Memory B cell (primary cell): ENCODE measurements at regions not wholly inside any gene's neighbourhood (a gene's known extent, or its start where the extent isn't known, plus 50 kb on each side); places are given as distances from the start of the nearest gene placed in this dataset.

Experiments used
- ATAC-seq: fragments of 150-1000 bp; cut with Tn5 transposase; 2 replicates; pipeline ENCODE4 v1.10.0; 2021; ENCODE audit warnings: low read depth, mild to moderate bottlenecking, moderate library complexity
- DNase-seq, 2 donors: peaks; one replicate each; pipeline ENCODE4 v3.0.0; 2022; ENCODE audit warnings: low spot score in 2 of 2
- H3K27ac Mint-ChIP-seq: one replicate; pipeline ENCODE4 v1.8.0; 2022; ENCODE audit warnings: mild to moderate bottlenecking, moderate library complexity, mixed read lengths
- H3K27me3 Mint-ChIP-seq: one replicate; pipeline ENCODE4 v1.8.0; 2022; ENCODE audit warnings: mixed read lengths
- H3K36me3 Mint-ChIP-seq: one replicate; pipeline ENCODE4 v1.8.0; 2022; ENCODE audit warnings: mild to moderate bottlenecking, mixed read lengths
- H3K4me1 Mint-ChIP-seq: one replicate; pipeline ENCODE4 v1.8.0; 2022; ENCODE audit warnings: mixed read lengths
- H3K4me3 Mint-ChIP-seq: one replicate; pipeline ENCODE4 v1.8.0; 2022; ENCODE audit warnings: mild to moderate bottlenecking, moderate library complexity, mixed read lengths
- H3K9me3 Mint-ChIP-seq: one replicate; pipeline ENCODE4 v1.8.0; 2022; ENCODE audit warnings: mixed read lengths

DNA sequence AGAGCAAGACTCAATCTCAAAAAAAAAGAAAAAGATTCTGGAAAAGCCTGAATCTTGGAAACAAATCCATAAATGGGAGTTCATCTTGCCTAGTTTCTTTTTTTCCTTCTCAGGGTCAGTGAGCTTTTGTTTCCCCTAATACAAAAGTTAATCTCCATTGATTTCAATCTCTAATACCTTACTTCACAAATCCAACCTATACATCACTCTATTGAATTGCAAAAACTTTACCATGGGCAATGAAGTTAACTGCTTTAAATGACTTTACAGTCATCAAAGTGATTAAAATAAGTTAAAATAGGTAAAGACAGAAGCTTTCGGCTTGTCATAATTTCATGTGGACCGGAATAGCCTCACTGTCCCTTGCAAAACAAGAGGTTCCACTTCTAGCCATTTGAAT lies 1012.7 kb upstream of the SEL1L start:
- DNase-seq (no peak), ATAC-seq (no peak)
- H3K27ac Mint-ChIP-seq, result no peak overlapping the region
- H3K4me1 Mint-ChIP-seq, result no peaks in the 10 kb centered on the region
- H3K27me3 Mint-ChIP-seq, result no peaks in the 10 kb centered on the region
- H3K9me3 Mint-ChIP-seq, result peaks cover 9% of the 10 kb centered on the region
- H3K4me3 Mint-ChIP-seq, result no peak overlapping the region
- no peaks in the 10 kb centered on the region for H3K36me3 Mint-ChIP-seq

DNA sequence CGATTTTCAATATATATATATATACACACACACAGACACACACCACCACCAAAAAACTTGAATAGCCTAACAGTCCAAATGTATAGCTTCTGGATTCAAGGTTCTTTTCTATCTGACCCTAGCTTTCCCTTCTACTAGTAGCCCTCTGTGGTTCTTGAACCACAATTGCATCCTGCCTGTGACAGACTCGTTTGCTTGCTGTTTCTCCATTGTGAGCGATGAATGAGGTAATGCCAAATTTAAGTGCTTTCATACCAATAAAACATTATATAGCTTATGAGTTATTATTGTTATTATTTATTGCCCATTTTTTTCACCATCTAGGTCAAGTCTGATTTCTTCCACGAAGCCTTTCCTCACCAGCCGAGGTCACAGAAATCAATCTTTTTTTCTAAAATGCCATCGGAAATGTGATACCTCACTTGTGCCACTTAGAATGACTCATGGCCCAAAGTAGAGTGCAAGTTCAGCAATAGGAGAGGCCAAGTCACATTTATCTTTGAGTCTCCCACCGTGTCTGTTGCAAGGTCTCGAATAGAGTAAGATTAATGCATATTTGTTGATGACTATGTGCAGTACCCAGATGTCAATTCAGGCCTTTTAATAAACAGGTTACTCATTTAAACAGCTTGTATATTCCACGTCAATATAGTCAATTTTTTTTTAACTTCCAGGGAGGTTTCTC lies 1015.8 kb upstream of the SEL1L start:
- Mint-ChIP-seq H3K27ac (no peak overlapping the region), H3K4me1 (no peaks in the 10 kb centered on the region), H3K9me3 (peaks cover 9% of the 10 kb centered on the region), H3K36me3 (no peaks in the 10 kb centered on the region), H3K27me3 (no peaks in the 10 kb centered on the region), H3K4me3 (no peak overlapping the region)
- no peak for DNase-seq
- ATAC-seq, result no peak

DNA sequence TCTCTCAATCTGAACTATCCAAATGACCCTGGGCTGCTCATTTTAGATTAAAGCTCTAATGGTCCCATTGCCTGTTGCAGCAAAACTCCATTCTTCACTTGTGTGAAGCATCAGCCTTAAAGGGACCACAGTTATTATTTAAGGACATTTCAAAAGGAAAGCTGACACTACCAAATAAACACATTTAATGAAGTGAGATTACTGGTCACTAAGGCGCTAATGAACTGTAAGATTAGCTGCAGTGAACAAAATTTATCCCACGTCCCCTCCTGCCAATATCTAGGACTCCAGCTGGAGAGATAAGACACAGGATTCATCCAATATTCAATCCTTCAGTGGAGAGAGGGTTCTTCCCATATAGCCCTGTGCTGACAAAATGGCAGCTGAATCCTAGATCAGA lies 1029.2 kb upstream of the SEL1L start:
- DNase-seq, result no peak
- H3K9me3 Mint-ChIP-seq, result peaks cover 5% of the 10 kb centered on the region
- H3K4me3 Mint-ChIP-seq, result no peak overlapping the region
- no peaks in the 10 kb centered on the region for H3K36me3 Mint-ChIP-seq
- H3K27me3 Mint-ChIP-seq, result no peaks in the 10 kb centered on the region
- H3K4me1 Mint-ChIP-seq, result no peaks in the 10 kb centered on the region
- no peak for ATAC-seq
- no peak overlapping the region for H3K27ac Mint-ChIP-seq

DNA sequence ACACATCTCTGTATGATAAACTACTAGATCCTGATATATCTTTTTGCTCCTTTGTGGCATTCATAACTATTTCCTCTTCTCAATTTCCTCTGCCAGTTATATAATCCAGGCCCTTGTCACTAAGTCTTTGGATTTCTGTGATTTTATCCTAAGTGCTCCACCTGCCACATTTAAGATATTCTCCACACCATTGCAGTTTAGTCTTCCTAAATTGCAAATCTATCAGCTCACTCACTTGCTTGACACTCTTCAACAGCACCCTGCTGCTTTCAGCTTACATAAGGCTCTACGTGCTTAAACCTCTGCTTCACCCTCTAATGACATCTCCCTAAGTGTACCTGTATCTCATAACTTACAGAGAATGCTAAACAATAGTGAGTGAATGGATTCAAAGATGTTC lies 1032.2 kb upstream of the SEL1L start:
- DNase-seq (no peak), ATAC-seq (no peak)
- Mint-ChIP-seq H3K9me3 (peaks cover 8% of the 10 kb centered on the region), H3K27ac (no peak overlapping the region), H3K4me1 (no peaks in the 10 kb centered on the region), H3K4me3 (no peak overlapping the region), H3K27me3 (no peaks in the 10 kb centered on the region), H3K36me3 (no peaks in the 10 kb centered on the region)

DNA sequence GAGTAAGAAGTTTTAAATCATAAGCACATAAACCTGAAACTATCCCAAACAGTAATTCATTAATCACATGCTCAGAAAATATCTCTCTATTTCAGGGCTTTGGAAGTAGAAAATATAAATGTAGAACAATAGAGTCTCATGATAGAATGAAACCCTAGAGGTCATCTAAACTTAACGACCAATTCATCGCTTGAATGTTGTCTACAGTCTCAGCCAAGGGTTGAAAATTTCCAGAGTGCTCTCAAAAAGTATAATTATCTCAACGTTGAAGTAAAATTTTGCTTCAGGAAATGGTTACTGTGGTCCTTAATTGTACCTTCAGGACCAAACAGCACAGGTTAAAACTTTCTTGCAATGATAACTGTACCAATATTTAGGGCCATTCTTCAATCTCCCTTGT lies 1053.6 kb upstream of the SEL1L start:
- ATAC-seq (no peak), DNase-seq (no peak)
- no peak overlapping the region for H3K27ac Mint-ChIP-seq
- peaks cover 3% of the 10 kb centered on the region for H3K9me3 Mint-ChIP-seq
- H3K4me3 Mint-ChIP-seq, result no peak overlapping the region
- no peaks in the 10 kb centered on the region for H3K4me1 Mint-ChIP-seq
- no peaks in the 10 kb centered on the region for H3K27me3 Mint-ChIP-seq
- no peaks in the 10 kb centered on the region for H3K36me3 Mint-ChIP-seq

DNA sequence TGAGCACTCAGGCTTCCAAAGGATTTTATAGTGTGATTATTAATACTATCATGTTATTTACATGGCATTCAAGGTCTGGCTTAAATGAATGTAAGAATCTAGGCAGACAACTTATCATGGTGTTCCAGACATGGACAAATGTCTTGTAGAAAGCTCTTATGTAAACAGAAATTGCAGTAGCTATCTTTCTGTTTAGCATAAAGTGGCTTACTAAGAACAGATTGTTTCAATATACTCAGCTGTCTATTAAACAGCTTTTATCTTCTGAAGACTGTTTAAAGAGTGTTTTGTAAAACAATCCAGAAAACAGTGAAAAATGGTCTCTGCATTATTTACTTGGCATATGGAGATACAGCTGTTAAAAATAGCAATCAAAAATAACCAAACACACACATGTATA lies 1061.8 kb upstream of the SEL1L start:
- H3K4me3 Mint-ChIP-seq, result no peak overlapping the region
- DNase-seq (no peak), ATAC-seq (no peak)
- no peaks in the 10 kb centered on the region for H3K4me1 Mint-ChIP-seq
- no peaks in the 10 kb centered on the region for H3K27me3 Mint-ChIP-seq
- no peak overlapping the region for H3K27ac Mint-ChIP-seq
- peaks cover 14% of the 10 kb centered on the region for H3K9me3 Mint-ChIP-seq
- H3K36me3 Mint-ChIP-seq, result no peaks in the 10 kb centered on the region

DNA sequence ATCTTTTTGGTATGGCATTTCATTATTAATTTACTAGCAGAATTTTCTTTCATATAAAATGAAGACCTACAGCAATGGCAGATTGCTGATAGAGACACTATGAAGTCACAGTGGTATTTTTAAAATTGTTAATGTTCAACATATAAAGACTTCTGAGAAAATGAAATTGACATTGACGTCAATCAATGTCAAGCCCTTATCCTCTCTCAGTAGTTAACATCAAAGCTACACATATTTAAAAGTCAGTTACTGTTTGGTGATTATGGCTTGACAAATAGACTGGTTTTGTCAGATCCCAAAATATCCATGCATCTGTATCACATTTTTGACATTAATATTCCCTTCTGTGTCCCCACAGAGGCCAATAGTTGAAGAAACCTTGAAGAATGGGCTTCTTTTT lies 1069.1 kb upstream of the SEL1L start:
- H3K9me3 Mint-ChIP-seq, result peaks cover 10% of the 10 kb centered on the region
- H3K36me3 Mint-ChIP-seq, result no peaks in the 10 kb centered on the region
- no peaks in the 10 kb centered on the region for H3K27me3 Mint-ChIP-seq
- H3K4me1 Mint-ChIP-seq, result no peaks in the 10 kb centered on the region
- no peak overlapping the region for H3K27ac Mint-ChIP-seq
- DNase-seq (no peak), ATAC-seq (no peak)
- no peak overlapping the region for H3K4me3 Mint-ChIP-seq

DNA sequence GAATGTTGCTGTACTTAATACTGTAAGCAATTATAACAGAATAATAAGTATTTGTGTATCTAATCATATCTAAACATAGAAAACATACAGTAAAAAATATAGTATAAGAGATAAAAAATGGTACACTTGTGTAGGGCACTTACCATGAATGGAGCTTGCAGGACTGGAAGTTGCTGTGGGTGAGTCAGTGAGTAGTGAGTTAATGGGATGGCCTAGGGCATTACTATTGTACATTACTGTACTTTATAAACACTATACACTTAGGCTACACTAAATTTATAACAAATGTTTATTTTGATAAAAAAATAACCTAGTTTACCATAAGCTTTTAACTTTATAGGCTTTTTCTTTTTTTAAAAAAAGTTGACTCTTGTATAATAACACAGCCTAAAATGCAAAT lies 1071.2 kb upstream of the SEL1L start:
- no peaks in the 10 kb centered on the region for H3K36me3 Mint-ChIP-seq
- H3K4me1 Mint-ChIP-seq, result no peaks in the 10 kb centered on the region
- H3K4me3 Mint-ChIP-seq, result no peak overlapping the region
- H3K27ac Mint-ChIP-seq, result no peak overlapping the region
- ATAC-seq (no peak), DNase-seq (no peak)
- H3K27me3 Mint-ChIP-seq, result no peaks in the 10 kb centered on the region
- H3K9me3 Mint-ChIP-seq, result peaks cover 6% of the 10 kb centered on the region

DNA sequence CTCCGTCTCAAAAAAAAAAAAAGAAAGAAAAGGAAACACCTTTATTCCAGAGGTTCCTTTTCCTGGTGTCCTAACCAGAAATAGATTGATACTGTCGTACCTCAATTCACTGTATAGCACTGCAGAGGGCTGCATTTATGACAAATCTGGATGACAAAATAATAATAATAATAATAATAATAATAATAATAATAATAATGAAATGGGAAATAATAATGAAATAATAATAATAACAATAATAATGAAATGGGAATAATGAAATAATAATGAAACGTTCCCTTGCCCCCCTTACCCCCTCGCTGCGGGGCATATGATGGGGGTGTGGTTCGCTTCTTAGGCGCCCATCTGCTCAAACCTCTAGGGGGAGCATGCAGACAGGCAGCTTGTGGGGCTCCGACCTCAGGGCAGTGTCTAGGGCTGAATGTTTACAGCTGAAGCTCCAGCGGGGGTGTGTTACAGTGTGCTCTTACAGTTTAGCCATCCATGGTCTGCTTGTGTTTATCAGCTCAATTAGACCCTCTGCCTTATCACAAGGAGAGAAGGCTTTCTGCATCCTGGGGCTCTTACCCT lies 1088.3 kb upstream of the SEL1L start:
- ATAC-seq, result no peak
- no peaks in the 10 kb centered on the region for H3K27me3 Mint-ChIP-seq
- no peak overlapping the region for H3K27ac Mint-ChIP-seq

DNA sequence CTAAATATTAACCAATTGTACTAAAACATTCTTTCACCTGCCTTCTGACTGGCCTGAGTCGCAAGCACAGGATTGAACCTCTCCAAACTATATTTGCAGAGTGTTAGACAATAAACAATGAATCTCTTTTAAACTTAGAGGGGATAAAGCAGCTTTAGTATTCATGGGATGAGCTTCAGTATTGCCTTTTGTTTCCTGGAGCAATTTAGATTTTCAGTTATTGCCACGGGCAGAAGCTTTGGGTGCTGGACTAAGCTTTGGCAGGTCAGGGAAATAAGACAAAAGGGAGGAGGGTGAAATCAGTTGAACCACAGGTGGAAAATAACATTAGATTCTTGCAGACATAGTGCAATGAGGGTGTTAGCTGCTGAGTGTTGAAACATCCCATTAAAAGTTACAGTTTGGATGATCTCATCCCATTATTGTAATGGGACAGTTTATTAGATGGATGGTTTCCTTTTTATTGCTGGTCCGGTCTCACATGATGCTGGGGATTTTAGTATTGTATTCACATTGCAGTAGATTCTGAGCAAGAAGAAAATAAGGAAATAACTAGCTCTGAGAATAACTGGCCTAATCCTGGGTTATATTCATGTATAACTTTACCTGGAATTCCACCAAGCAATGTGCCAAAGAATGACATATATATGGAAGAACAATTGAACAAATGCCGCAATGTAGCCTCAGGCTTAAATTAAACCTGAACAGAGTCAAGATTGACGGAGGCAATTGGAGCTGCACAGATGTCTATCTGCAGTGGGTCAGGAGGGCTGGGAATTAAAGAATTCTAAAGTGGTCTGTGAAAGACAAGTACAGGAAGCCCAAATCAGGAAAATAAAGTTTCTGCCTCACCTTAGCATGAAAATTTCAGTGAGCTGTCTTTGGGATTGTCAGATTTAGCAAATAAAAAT lies 1092.8 kb upstream of the SEL1L start:
- no peak overlapping the region for H3K4me3 Mint-ChIP-seq
- no peaks in the 10 kb centered on the region for H3K4me1 Mint-ChIP-seq
- H3K9me3 Mint-ChIP-seq, result peaks cover 4% of the 10 kb centered on the region
- ATAC-seq (no peak), DNase-seq (no peak)
- H3K27me3 Mint-ChIP-seq, result no peaks in the 10 kb centered on the region
- no peak overlapping the region for H3K27ac Mint-ChIP-seq
- H3K36me3 Mint-ChIP-seq, result no peaks in the 10 kb centered on the region

More for the DNA sequence above, 1088.3 kb upstream of the SEL1L start:
- Mint-ChIP-seq H3K4me3 (no peak overlapping the region), H3K36me3 (no peaks in the 10 kb centered on the region), H3K9me3 (peaks cover 4% of the 10 kb centered on the region), H3K4me1 (no peaks in the 10 kb centered on the region)
- DNase-seq, result no peak

DNA sequence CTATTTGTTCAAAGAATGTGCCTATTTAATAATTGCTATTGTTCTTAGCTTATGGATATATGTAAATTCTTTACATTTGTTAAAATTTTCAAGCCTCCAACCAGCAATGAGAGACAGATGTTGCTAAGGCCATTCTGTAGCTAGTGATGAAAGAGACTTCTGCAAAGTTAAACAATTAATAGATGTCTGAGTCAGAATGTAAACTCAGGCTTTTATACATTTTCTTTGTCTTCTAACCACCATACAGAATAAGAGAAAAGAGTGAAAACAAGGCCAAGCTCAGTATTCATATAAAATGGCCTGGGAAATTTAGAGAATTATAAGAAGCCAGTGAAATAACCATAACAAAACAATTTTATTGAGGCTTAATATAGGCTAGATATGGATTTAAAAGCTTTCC lies 1102.3 kb upstream of the SEL1L start:
- DNase-seq, result no peak

DNA sequence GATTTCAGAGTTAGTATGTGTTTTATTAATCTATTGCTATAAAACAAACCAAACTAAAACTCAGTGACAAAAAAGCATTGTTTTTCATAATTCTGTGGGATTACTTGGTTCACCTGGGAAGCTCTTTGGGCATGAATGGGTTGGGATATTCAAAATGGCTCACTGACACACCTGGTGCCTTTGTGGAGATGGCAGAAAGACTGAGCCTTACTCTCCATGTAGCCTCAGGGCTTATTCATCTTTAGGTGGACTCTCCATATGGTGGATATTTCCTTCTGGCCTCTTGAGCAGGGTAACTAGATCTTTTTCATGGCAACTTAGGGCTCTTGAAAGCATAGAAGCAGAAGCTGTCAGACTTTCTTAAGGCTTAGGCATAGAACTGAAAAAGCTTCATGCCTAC lies 1102.8 kb upstream of the SEL1L start:
- Mint-ChIP-seq H3K36me3 (no peaks in the 10 kb centered on the region), H3K4me1 (no peaks in the 10 kb centered on the region), H3K27ac (no peak overlapping the region), H3K27me3 (no peaks in the 10 kb centered on the region), H3K9me3 (peaks cover 8% of the 10 kb centered on the region), H3K4me3 (no peak overlapping the region)
- no peak for ATAC-seq
- no peak for DNase-seq

More for the DNA sequence above, 1102.3 kb upstream of the SEL1L start:
- Mint-ChIP-seq H3K9me3 (peaks cover 8% of the 10 kb centered on the region), H3K4me1 (no peaks in the 10 kb centered on the region), H3K36me3 (no peaks in the 10 kb centered on the region), H3K4me3 (no peak overlapping the region), H3K27ac (no peak overlapping the region), H3K27me3 (no peaks in the 10 kb centered on the region)
- ATAC-seq, result no peak

DNA sequence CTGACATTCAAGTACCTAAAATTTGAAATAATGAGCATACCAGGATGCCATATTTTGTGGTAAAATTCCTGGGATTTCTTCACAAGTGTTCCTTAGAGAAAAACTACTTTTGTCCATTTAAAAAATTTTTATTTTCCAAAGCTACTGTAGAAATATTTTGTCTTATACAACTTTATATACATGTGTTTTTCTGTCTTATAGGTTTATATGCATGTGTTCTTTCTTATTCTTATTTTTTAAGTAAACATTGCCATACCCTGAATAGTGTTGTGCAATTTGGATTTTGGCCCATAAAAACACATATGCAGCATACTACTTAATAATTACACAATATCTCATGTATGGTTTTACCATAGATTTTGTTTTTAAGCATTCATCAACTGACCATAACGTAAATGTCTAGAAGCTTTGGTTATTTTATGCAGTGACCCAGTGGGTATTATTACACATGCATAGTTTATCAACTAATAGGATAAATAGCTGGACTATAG lies 1107.4 kb upstream of the SEL1L start:
- Mint-ChIP-seq H3K36me3 (no peaks in the 10 kb centered on the region), H3K4me3 (no peak overlapping the region), H3K4me1 (no peaks in the 10 kb centered on the region), H3K27me3 (no peaks in the 10 kb centered on the region), H3K27ac (no peak overlapping the region), H3K9me3 (peaks cover 4% of the 10 kb centered on the region)
- ATAC-seq, result no peak
- DNase-seq, result no peak

DNA sequence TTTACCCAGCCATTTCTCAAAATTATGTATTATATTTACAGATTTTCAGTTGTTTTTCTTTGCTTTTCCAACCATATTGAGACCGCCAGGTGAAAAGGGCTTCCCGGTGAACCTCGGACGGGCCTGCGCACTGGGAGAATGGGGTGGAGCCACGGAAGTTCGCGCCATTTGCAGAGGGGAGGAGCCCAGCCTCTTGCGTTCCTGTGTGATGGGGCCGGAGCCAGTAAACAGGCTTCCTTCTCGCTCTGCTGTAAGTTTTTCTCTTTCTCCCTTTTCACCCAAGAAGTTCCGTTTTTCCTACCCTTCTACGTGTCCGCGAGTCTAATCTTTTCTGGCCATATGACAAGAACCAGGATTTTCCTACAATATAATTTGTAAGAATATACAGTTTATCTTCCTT lies 1108.8 kb upstream of the SEL1L start:
- H3K4me3 Mint-ChIP-seq, result no peak overlapping the region
- H3K27me3 Mint-ChIP-seq, result no peaks in the 10 kb centered on the region
- no peak for ATAC-seq
- H3K36me3 Mint-ChIP-seq, result no peaks in the 10 kb centered on the region
- H3K4me1 Mint-ChIP-seq, result no peaks in the 10 kb centered on the region
- H3K9me3 Mint-ChIP-seq, result peaks cover 4% of the 10 kb centered on the region
- H3K27ac Mint-ChIP-seq, result no peak overlapping the region
- no peak for DNase-seq
